ENCODE measurements at regions not wholly inside any gene's neighbourhood (a gene's known extent, or its start where the extent isn't known, plus 50 kb on each side); places are given as distances from the start of the nearest gene placed in this dataset.

DNA sequence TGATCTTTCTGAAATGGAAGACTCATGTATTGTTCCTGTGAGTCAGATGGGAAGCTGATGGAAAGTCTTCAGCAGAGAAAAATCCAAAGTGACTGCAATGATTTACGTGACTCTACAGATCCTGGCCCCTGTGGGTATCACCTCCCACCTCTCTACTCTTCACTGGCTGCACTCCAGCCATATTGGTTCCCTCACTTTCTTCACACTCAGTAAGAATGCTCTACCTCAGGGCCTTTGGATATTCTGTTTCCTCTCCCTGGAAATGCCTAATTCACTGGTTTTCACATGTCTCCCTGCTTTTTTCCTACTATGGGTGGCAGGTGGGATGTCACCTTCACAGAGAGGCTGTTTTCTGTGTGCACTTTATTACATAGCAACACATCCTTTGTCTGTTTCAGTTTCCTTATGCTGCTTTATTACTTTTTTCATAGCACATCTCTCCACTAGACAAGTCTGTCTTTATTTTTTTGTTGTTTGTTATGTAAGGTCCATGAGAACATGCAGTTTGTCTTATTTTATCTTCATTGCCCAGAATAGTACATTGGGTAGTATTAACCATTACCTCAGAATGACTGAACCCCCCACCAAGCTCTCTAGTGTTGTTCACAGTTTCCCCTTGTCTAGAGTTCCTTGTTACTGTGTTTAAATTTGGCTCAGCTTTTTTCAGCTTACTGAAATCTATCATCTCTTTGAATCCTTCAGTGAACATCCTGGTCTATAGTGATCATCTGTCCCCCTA lies 57.6 kb upstream of the CLNK start:
- TF ChIP-seq FOXM1 (IDR thresholded peaks at IDR 0.05; ENCODE audit: borderline replicate concordance), result no peak
- no peak for TF ChIP-seq ZNF384 (IDR thresholded peaks at IDR 0.05)
- no peak for TF ChIP-seq SP1 (IDR thresholded peaks at IDR 0.05)
- no peak for TF ChIP-seq SUZ12 (IDR thresholded peaks at IDR 0.05)
- TF ChIP-seq L3MBTL2 (conservative IDR thresholded peaks at IDR 0.05), result no peak
- TF ChIP-seq FOXA1 (IDR thresholded peaks at IDR 0.05), result no peak
- no peak for TF ChIP-seq TARDBP (IDR thresholded peaks at IDR 0.05)
- TF ChIP-seq ELF4 (IDR thresholded peaks at IDR 0.05), result no peak
- TF ChIP-seq BHLHE40 (IDR thresholded peaks at IDR 0.05; ENCODE audit: borderline replicate concordance), result no peak
- no peak for TF ChIP-seq PKNOX1 (IDR thresholded peaks at IDR 0.05)
- TF ChIP-seq ARNT (IDR thresholded peaks at IDR 0.05), result no peak
- TF ChIP-seq FOXK2 (IDR thresholded peaks at IDR 0.05), result no peak

Measured in HEK293T (cell line).